Posterior cingulate gyrus (tissue), 11 donors: ENCODE measurements at regions not wholly inside any gene's neighbourhood (a gene's known extent, or its start where the extent isn't known, plus 50 kb on each side); places are given as distances from the start of the nearest gene placed in this dataset.
A peak's percentile ranks its signal among the peaks of the same experiment; 100 is the strongest.

Experiments
- DNase-seq, 10 donors: peaks; one replicate each; pipeline versions ENCODE4 v3.0.0 to v3.0.0-alpha.2; 2020 to 2021; ENCODE audit warnings: mixed read lengths in 3 of 10
- intact Hi-C: fragments of 100-400 bp; cut with DNase I; formaldehyde crosslinking; loops from one replicate; pipeline ENCODE4 v1.15.1; 2023

DNA sequence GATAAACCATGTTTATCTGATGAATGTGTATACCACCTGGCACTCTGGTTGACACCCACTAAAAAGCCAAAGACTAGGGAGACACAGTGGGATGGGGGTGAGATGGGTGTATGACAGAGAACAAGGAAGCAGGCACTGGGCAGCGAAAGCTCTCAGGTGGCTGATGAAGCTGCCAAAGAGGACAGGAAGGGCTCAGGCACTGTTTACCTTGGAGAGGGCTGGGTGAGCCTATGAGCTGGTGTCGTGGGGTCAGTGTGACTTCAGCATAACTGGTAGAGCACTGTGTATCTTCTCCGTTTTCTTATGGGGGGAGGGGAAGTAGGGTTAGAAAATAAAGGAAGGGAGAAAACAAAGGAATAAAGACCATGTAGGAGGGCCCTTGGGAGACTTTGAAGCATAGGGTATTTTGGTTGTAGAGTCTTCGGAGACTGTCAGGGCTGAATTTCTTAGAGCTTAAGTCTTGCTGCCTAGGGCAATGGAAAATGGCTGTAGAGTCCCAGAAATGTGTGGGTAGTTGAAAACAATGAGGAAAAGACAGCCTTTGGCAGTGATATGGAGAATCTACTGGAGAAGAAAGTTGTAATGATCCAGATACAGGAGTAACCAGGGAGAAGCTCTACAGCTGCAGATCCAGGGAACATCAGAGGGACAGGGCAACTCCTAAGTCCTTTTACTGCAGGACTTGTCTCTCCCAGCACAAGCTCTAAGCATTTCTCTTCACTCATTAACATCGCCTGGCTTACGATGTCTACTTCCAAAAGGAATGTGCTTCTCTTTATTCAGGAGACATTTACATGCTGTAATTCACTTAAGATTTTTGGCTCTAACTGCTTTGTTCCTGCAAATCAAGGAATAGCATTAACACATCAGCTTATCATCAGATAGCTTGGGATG lies 120.0 kb downstream of the AQP4 start:
- intact Hi-C loops: no loop called here
- DNase-seq: no peak

GRCh38 chr18:26741758-26742157 lies 123.7 kb downstream of the AQP4 start:
- intact Hi-C loops: no loop called here
- no peak for DNase-seq

- intact Hi-C loops: no loop called here
- no peak for DNase-seq
These were observed 124.5 kb downstream of the AQP4 start for GRCh38 chr18:26741048-26741447.

GRCh38 chr18:26740396-26740795 lies 125.1 kb downstream of the AQP4 start:
- no peak for DNase-seq
- intact Hi-C loops: no loop called here

DNA sequence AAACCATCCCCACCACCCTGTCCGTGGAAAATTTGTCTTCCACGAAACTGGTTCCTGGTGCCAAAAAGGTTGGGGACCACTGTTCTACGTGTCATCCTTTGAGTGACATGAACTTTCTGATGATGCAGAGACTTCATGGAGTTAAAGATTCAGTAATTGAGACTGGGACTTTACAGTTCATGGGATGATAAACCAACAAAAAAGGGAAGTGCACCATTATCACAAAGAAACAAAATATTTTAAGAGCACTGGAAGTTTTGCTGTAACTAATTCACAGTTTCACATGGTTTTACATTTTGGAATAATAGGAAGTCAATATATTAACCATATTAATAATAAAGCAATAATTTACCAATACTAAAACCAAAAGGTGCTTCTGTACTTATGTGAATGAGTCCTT lies 126.8 kb downstream of the AQP4 start:
- DNase-seq: no peak
- intact Hi-C loops: no loop called here

- no peak for DNase-seq
- intact Hi-C loops: no loop called here
These were observed 129.2 kb downstream of the AQP4 start for GRCh38 chr18:26736301-26736700.

DNA sequence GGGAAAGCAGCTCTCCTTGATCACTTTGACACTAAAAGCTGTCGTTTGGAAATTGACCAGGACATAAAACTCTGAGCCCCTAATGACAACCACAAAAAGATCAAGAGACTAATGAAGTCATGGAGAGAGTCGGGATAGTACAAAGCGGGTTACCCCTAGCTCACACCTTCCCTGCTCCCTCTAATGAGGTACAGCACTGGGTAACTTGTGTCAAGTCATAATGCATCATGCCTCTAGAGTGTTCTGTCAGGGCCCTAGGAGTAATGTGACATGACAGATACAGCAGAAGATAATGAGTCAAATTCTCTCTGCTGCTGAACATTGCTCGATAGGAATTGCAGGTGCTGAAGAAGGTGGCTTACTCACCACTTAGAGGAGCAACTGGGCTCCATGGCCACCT lies 130.7 kb downstream of the AQP4 start:
- intact Hi-C loops: no loop called here
- DNase-seq: no peak

- intact Hi-C loops: no loop called here
- no peak for DNase-seq
These were observed 136.1 kb downstream of the AQP4 start for GRCh38 chr18:26729449-26729848.

DNA sequence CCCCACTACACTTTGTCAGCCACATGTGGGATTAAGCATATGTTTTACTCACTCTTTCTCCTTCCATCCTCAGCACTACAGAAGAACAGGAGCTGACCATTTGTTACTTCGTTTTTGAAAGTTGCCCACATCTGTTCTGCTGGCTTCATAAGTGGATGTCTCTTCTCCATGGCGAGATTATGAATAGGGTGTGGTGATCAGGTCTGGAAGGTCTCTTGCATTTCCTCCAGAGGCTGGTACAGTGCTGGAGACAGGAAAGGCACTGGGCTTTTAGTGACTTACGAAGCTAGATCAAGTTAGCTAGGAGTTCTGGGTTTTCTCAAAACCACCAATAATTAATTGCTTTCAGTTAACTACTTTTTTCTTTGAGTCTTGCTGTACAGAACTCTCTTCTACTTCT lies 136.5 kb downstream of the AQP4 start:
- intact Hi-C loops: no loop called here
- no peak for DNase-seq

DNA sequence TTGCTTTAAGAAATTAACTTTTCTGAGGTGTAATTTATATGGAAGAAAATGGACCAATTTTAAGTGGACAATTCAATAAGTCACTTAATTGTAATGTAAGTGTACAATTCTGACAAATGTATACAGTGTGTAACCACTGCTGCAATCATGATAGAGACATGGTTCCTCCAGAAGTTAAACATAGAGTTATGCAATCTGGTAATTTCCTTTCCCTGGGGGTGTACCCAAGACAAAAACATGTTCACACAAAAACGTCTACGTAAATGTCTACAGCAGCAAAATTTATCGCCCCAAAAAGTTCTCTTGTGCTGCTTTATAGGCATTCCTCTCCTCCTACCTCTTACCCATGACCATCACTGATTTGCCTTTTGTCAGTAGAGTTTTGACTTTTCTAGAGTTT lies 141.5 kb downstream of the AQP4 start:
- intact Hi-C loops: no loop called here
- DNase-seq: no peak

DNA sequence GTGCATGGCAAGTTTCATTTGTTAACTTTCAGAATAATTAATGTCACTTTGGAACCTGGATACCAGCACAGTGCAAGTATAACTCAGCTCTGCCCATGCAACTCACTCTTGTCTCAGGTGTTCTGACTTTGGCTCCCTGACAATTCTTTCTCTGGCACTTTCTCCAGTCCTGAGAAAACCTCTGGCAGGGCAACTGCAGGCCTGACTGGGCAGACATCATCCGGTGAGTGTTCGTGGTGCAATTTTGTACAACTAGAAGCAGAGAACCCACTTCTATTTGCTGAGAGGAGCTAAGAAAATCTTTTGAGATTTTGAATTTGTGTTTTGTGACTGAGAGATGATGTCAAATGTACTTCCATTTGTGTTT lies 143.0 kb downstream of the AQP4 start:
- intact Hi-C loops: no loop called here

GRCh38 chr18:26721854-26722564 lies 143.5 kb downstream of the AQP4 start:
- intact Hi-C loops: no loop called here
- peak in 2 of 10 donors; percentile 65 to 71 for DNase-seq

More for the DNA sequence above, 143.0 kb downstream of the AQP4 start:
- DNase-seq: no peak

DNA sequence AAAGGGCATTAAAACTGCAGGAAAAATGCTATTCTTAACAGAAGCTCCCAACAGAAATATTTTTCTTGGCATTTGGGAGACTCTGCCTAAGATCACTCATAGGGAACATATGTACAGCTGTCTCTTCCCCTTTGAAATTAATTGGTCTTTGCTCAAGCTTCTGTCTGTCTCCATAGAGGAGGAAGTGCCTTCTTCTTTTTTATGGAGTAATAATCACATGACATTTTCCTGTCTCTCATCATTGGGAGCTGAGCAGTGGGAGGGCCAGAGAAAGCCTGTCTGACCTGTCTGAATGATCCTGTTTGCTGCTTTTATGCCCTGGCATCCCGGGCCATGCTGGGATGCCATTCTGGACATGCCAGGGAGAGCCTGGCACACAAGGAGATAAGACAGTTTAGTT lies 145.6 kb downstream of the AQP4 start:
- intact Hi-C loops: no loop called here
- DNase-seq: no peak

- intact Hi-C loops: no loop called here
- DNase-seq: no peak
These were observed 148.3 kb downstream of the AQP4 start for GRCh38 chr18:26717123-26717719.

GRCh38 chr18:26714739-26715138 lies 150.8 kb downstream of the AQP4 start:
- no peak for DNase-seq

DNA sequence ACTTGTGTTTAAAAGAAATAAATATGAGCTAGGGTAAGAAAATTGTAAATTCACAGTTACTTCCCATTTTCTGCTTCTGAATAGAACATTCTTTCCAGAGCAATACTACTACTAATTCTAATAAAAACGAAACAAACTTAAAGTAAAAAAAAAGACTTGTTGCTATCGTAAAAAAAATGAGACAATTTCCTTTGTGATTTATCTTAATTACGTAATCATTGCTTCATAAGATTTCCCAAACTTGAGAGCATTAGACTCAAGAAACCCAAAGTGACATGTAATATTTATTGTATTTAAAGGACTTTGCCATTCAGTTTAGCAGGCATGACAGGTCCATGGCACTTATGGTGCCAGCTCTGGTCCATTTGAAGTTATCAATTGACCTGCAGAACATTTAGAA lies 153.8 kb downstream of the AQP4 start:
- intact Hi-C loops: no loop called here
- DNase-seq: no peak

More at GRCh38 chr18:26714739-26715138, 150.8 kb downstream of the AQP4 start:
- intact Hi-C loops: no loop called here

DNA sequence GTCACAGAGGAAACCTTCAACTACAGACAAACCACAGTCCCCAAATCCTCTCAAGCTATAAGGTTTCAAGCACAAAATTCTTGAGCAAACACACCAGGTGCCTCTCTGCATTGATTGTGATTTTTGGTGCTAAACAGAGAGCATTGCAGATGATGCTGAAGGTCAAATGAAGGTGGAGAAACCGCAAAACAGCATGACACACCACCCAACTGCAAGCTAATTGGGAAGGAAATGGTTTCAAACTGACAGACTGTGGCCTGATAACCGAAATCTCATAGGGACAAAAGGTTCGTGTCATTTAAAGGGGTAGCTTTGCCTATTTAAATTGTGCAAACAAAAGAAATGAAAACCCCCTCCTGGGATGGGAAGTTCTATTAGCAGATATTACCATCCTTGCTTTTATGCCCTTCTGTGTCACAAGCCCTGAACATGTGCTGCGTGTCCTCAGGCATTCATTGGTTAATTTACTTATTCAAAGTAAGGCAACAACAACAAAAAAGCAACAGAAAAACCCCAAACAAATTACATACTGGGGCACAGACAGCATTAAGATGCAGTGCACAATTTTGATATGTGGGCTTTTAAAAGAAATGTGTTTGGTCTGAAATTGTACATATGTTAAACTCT lies 154.9 kb downstream of the AQP4 start:
- DNase-seq: no peak
- intact Hi-C loops: no loop called here

GRCh38 chr18:26709897-26710296 lies 155.6 kb downstream of the AQP4 start:
- DNase-seq: no peak
- intact Hi-C loops: no loop called here

DNA sequence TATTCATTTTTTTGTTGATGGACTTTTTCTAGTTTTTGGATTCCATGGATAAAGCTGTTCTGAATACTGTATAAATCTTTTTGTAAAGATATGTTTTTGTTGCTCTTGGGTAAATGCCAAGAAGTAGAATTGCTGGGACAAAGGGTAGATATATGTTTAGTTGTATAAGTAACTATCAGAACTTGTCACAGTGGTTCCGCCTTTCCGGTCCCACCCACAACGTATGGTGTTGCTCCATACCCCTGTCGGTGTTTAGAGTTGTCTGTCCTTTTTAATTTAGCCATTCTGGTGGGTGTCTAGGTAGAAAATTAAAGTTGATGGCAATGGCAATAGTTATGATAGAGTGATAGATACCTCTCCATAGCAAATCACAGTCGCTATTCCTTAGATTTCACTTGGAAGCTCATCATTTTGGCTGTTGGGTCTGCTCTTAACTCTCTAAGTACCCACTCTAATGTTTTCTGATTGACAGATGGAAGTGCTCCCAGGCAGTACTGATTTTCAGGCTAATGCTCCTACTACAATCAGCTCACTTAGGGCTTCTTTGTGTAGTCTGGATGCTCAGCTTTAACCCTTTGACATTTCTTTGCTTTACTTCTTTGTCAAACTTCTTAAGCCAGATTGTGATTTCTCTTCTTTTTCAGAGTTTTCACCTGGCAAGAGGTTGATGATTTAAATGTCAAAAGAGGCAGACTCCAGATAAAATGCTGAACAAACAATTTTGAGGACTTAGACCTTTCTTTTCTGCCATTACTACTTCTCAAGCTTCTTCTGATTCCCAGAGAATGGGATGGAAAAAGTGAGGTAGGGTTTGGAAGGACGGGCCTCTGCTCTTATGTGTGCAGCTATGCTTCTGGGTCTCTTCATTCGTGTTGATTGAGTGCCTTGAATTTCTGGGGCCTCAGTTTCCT lies 156.4 kb downstream of the AQP4 start:
- intact Hi-C loops: no loop called here
- no peak for DNase-seq

- intact Hi-C loops: no loop called here
- no peak for DNase-seq
These were observed 158.6 kb downstream of the AQP4 start for GRCh38 chr18:26706911-26707351.
